ENCODE measurements at regions not wholly inside any gene's neighbourhood (a gene's known extent, or its start where the extent isn't known, plus 50 kb on each side); places are given as distances from the start of the nearest gene placed in this dataset.

DNA sequence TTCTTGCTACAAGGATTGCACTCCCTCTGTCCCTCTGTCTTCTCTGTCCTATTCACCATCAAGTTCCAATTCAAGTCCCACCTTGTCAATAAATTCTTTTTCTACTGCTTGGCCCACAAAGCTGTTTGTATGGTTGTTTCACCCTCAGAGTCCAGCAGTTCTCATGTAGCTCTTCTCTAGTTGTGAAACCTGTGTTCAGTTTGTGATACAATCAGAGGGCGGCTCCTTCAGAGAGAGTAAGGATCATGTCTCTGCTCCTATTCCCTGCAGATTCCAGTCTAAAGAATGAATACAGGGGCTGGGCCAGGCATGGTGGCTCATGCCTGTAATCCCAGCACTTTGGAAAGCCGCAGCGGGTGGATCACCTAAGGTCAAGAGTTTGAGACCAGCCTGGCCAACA is 126.6 kb upstream of the BET1 start:
- ChIA-PET POLR2A (no interaction called here), CTCF (interaction anchor here (0.9 to 1.0 kb wide), 2 partner anchors 9 to 508 kb away, joined by 3 read pairs; no protein-coding TSS in a partner anchor)
- H3K79me2 ChIP-seq (ENCODE audit: insufficient read depth) = no peaks in the 10 kb centered on the region
- H3K27me3 ChIP-seq (ENCODE audit: insufficient read depth) = no peaks in the 10 kb centered on the region
- no peak overlapping the region for H3K27ac ChIP-seq (ENCODE audit: low read depth in 2 of 2, low read length in 1 of 2)
- no peak overlapping the region for H2AFZ ChIP-seq (ENCODE audit: low read depth)
- TF ChIP-seq RFX5 (IDR thresholded peaks at IDR 0.05; ENCODE audit: low read length) = no peak
- no peaks in the 10 kb centered on the region for H3K9me3 ChIP-seq
- no peak overlapping the region for H3K4me3 ChIP-seq (ENCODE audit: low read depth in 2 of 2, low read length in 1 of 2)
- H3K36me3 ChIP-seq (replicated peaks in 1 of 2; ENCODE audit: control insufficient read depth in 1 of 2, insufficient read depth in 2 of 2, low read length in 1 of 2) = no peaks in the 10 kb centered on the region
- H3K4me2 ChIP-seq = no peak overlapping the region
- H3F3A ChIP-seq (replicated peaks; ENCODE audit: insufficient read depth) = no peaks in the 10 kb centered on the region
- no peak overlapping the region for H3K9ac ChIP-seq
- H3K4me1 ChIP-seq (ENCODE audit: control insufficient read depth in 1 of 2, insufficient read depth in 2 of 2, low read depth in 1 of 2, low read length in 1 of 2) = peaks cover 0 to 3% of the 10 kb centered on the region in 2 experiments; a peak in 2 of 4 replicates
- 100% methylated on average over 3 of the region's 3 CpGs for WGBS (ENCODE audit: low lambda C conversion rate)
- no peaks in the 10 kb centered on the region for H3K9me2 ChIP-seq
- no peaks in the 10 kb centered on the region for H4K20me1 ChIP-seq (ENCODE audit: insufficient read depth)
- DNase-seq = no peak

DNA sequence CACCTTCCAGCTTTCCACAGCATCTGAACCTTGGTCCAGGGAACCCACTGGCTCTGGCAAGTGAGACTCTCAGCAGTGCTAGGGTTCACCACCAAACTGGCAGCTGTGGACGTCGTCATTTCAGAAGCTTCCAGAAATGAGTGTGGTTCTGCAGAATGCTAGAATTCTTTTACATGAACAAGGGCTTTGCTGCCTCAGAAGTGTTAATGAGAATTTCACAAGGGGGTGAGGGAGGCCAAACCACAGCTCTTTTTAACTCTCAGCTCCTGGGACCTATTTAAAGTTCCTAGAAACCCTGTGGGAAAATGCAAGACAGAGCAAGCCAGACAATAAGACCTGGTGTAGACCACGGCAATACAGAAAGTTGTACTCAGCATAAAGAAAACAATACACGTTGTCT is 129.3 kb upstream of the BET1 start:
- Histone ChIP-seq H3K9me2 (no peaks in the 10 kb centered on the region), H3K4me3 (ENCODE audit: low read depth in 2 of 2, low read length in 1 of 2) (no peak overlapping the region), H2AFZ (ENCODE audit: low read depth) (no peak overlapping the region), H3F3A (replicated peaks; ENCODE audit: insufficient read depth) (no peaks in the 10 kb centered on the region), H3K9ac (no peak overlapping the region), H3K36me3 (replicated peaks in 1 of 2; ENCODE audit: control insufficient read depth in 1 of 2, insufficient read depth in 2 of 2, low read length in 1 of 2) (no peaks in the 10 kb centered on the region), H3K27me3 (ENCODE audit: insufficient read depth) (no peaks in the 10 kb centered on the region), H3K9me3 (no peaks in the 10 kb centered on the region), H3K79me2 (ENCODE audit: insufficient read depth) (no peaks in the 10 kb centered on the region), H4K20me1 (ENCODE audit: insufficient read depth) (no peaks in the 10 kb centered on the region), H3K27ac (ENCODE audit: low read depth in 2 of 2, low read length in 1 of 2) (no peak overlapping the region), H3K4me2 (no peak overlapping the region), H3K4me1 (ENCODE audit: control insufficient read depth in 1 of 2, insufficient read depth in 2 of 2, low read depth in 1 of 2, low read length in 1 of 2) (peaks cover 0 to 3% of the 10 kb centered on the region in 2 experiments; a peak in 2 of 4 replicates)
- DNase-seq = no peak
- ChIA-PET CTCF (interaction anchor here (0.6 to 1.5 kb wide), 5 partner anchors 10 to 51 kb away, joined by 3 to 5 read pairs (median 3); no protein-coding TSS in a partner anchor), POLR2A (interaction anchor here (1.0 kb wide), 1 partner anchor 14 kb away, joined by 5 read pairs; no protein-coding TSS in a partner anchor)
- WGBS (ENCODE audit: low lambda C conversion rate) = 74% methylated on average over 4 of the region's 4 CpGs
- TF ChIP-seq YY1 (IDR thresholded peaks at IDR 0.05; ENCODE audit: low read depth) = no peak

DNA sequence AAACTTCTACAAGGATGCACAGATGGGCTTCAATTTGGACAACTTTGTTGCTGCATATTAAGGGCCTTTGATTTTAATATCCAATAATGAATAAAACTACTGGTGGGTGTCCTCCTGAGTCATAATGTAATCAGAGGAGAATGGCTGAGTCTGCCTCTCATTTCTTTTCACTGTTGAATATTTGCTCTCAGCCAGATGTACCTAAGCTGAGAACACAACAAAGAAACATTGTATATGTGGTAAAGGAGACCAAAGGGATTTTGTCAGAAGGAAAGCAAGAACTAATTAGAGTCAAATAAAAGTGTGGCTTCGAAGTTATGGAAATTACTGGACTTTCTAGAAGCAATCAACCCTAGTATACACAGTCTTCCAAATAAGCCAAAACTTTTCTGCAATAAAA is 131.0 kb upstream of the BET1 start:
- ChIA-PET CTCF (interaction anchor here (0.5 to 1.4 kb wide), 4 partner anchors 8 to 253 kb away, joined by 3 to 4 read pairs (median 4); no protein-coding TSS in a partner anchor), POLR2A (no interaction called here)
- Histone ChIP-seq H3K9me3 (no peaks in the 10 kb centered on the region), H3K27ac (ENCODE audit: low read depth in 2 of 2, low read length in 1 of 2) (no peak overlapping the region), H3K79me2 (ENCODE audit: insufficient read depth) (no peaks in the 10 kb centered on the region), H3K36me3 (replicated peaks in 1 of 2; ENCODE audit: control insufficient read depth in 1 of 2, insufficient read depth in 2 of 2, low read length in 1 of 2) (no peaks in the 10 kb centered on the region), H3K4me1 (ENCODE audit: control insufficient read depth in 1 of 2, insufficient read depth in 2 of 2, low read depth in 1 of 2, low read length in 1 of 2) (no peaks in the 10 kb centered on the region; a peak in 1 of 4 replicates), H3K27me3 (ENCODE audit: insufficient read depth) (no peaks in the 10 kb centered on the region), H2AFZ (ENCODE audit: low read depth) (no peak overlapping the region), H3K4me2 (no peak overlapping the region), H3F3A (replicated peaks; ENCODE audit: insufficient read depth) (no peaks in the 10 kb centered on the region), H4K20me1 (ENCODE audit: insufficient read depth) (no peaks in the 10 kb centered on the region), H3K9ac (no peak overlapping the region), H3K4me3 (ENCODE audit: low read depth in 2 of 2, low read length in 1 of 2) (no peak overlapping the region), H3K9me2 (no peaks in the 10 kb centered on the region)
- no peak for DNase-seq
- no peak for TF ChIP-seq EP300 (IDR thresholded peaks at IDR 0.05; ENCODE audit: borderline replicate concordance in 1 of 2, low read depth in 1 of 2, low read length in 1 of 2)
- TF ChIP-seq, protein P1, sequence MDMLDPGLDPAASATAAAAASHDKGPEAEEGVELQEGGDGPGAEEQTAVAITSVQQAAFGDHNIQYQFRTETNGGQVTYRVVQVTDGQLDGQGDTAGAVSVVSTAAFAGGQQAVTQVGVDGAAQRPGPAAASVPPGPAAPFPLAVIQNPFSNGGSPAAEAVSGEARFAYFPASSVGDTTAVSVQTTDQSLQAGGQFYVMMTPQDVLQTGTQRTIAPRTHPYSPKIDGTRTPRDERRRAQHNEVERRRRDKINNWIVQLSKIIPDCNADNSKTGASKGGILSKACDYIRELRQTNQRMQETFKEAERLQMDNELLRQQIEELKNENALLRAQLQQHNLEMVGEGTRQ (IDR thresholded peaks at IDR 0.05; ENCODE audit: borderline replicate concordance, low read depth, low read length) = no peak
- TF ChIP-seq, protein P2, sequence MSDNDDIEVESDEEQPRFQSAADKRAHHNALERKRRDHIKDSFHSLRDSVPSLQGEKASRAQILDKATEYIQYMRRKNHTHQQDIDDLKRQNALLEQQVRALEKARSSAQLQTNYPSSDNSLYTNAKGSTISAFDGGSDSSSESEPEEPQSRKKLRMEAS (IDR thresholded peaks at IDR 0.05; ENCODE audit: low read depth) = no peak
- TF ChIP-seq RFX5 (IDR thresholded peaks at IDR 0.05; ENCODE audit: low read length) = no peak
- 42% methylated on average over 1 of the region's 1 CpG for WGBS (ENCODE audit: low lambda C conversion rate)

Measured in SK-N-SH (cell line).